ENCODE measurements at regions not wholly inside any gene's neighbourhood (a gene's known extent, or its start where the extent isn't known, plus 50 kb on each side); places are given as distances from the start of the nearest gene placed in this dataset.

DNA sequence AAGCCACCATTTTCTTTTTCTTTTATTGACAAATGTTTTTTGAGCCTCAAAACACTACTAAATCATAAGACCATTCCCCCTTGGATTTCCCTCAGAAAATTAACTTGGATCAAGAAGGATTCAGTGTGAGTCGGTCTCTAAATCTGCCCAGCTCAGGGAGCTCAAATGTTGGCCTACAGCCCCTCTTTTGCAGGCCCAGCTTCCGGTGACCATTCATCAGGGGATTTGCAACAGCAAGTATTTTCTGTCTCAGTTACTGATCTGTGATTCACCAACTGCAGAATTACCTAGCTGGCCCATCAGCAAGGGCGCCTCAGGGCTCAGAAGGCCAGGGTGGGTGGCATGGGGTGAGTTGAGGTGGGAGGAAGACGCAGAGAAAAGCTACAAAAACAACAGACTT is 318.1 kb downstream of the CDC5L start:
- TF ChIP-seq, protein P1, sequence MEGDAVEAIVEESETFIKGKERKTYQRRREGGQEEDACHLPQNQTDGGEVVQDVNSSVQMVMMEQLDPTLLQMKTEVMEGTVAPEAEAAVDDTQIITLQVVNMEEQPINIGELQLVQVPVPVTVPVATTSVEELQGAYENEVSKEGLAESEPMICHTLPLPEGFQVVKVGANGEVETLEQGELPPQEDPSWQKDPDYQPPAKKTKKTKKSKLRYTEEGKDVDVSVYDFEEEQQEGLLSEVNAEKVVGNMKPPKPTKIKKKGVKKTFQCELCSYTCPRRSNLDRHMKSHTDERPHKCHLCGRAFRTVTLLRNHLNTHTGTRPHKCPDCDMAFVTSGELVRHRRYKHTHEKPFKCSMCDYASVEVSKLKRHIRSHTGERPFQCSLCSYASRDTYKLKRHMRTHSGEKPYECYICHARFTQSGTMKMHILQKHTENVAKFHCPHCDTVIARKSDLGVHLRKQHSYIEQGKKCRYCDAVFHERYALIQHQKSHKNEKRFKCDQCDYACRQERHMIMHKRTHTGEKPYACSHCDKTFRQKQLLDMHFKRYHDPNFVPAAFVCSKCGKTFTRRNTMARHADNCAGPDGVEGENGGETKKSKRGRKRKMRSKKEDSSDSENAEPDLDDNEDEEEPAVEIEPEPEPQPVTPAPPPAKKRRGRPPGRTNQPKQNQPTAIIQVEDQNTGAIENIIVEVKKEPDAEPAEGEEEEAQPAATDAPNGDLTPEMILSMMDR (IDR thresholded peaks at IDR 0.05) = no peak
- no peak for TF ChIP-seq POLR2A (IDR thresholded peaks at IDR 0.05)
